Loucy (cell line): ENCODE measurements at regions not wholly inside any gene's neighbourhood (a gene's known extent, or its start where the extent isn't known, plus 50 kb on each side); places are given as distances from the start of the nearest gene placed in this dataset.

Experiments
- H2AFZ ChIP-seq: fragments of 200-600 bp; sonication (generic); 2 replicates; pipeline ENCODE4 v1.6.0; 2016; ENCODE audit warnings: antibody characterized with exemption, mild to moderate bottlenecking, low read length, moderate library complexity
- H3F3A ChIP-seq: fragments of 200-600 bp; 2 replicates; pipeline ENCODE4 v1.6.0; 2016; ENCODE audit warnings: antibody characterized with exemption, low read depth, mild to moderate bottlenecking
- H3K27me3 ChIP-seq: fragments of 200-600 bp; sonication (generic); 2 replicates; pipeline ENCODE4 v1.6.1; 2014; ENCODE audit warnings: low read length, mild to moderate bottlenecking; ENCODE audit not compliant: insufficient read depth, poor library complexity, severe bottlenecking
- H3K36me3 ChIP-seq: fragments of 200-600 bp; sonication (generic); 2 replicates; pipeline ENCODE4 v1.6.1; 2016; ENCODE audit warnings: low read length; ENCODE audit not compliant: insufficient read depth
- H3K4me1 ChIP-seq: fragments of 200-600 bp; sonication (generic); 2 replicates; pipeline ENCODE4 v1.5.1; 2014; ENCODE audit warnings: low read length, mild to moderate bottlenecking; ENCODE audit not compliant: insufficient read depth, poor library complexity, severe bottlenecking
- H3K4me2 ChIP-seq: fragments of 200-600 bp; sonication (generic); 2 replicates; pipeline ENCODE4 v1.6.0; 2014; ENCODE audit warnings: antibody characterized with exemption, low read length, low read depth, mild to moderate bottlenecking; ENCODE audit not compliant: poor library complexity, severe bottlenecking
- H3K4me3 ChIP-seq: fragments of 200-600 bp; sonication (generic); 2 replicates; pipeline ENCODE4 v1.5.1; 2014; ENCODE audit warnings: low read length, mild to moderate bottlenecking, mixed read lengths; ENCODE audit not compliant: poor library complexity, severe bottlenecking
- H3K79me2 ChIP-seq: fragments of 200-600 bp; sonication (generic); 2 replicates; pipeline ENCODE4 v1.6.1; 2014; ENCODE audit warnings: low read length; ENCODE audit not compliant: insufficient read depth
- H3K9ac ChIP-seq: fragments of 200-600 bp; sonication (generic); 2 replicates; pipeline ENCODE4 v1.6.0; 2014; ENCODE audit warnings: mild to moderate bottlenecking, low read depth, low read length, moderate library complexity; ENCODE audit not compliant: poor library complexity, severe bottlenecking
- H3K9me2 ChIP-seq: fragments of 200-600 bp; sonication (generic); replicated peaks from 2 replicates; pipeline ENCODE4 v1.6.1; 2016; ENCODE audit warnings: low read depth, low read length, mixed read lengths
- H3K9me3 ChIP-seq: fragments of 200-600 bp; sonication (generic); 2 replicates; pipeline ENCODE4 v1.6.1; 2014; ENCODE audit warnings: mild to moderate bottlenecking, antibody characterized with exemption, low read length, low read depth; ENCODE audit not compliant: insufficient read depth
- H4K20me1 ChIP-seq: fragments of 200-600 bp; sonication (generic); 2 replicates; pipeline ENCODE4 v1.6.0; 2014; ENCODE audit warnings: antibody characterized with exemption, low read length, mild to moderate bottlenecking; ENCODE audit not compliant: insufficient read depth, poor library complexity, severe bottlenecking
- CTCF ChIP-seq: fragments of 200-600 bp; sonication (generic); conservative IDR thresholded peaks from 2 replicates; pipeline ENCODE4 v1.5.1; 2014; ENCODE audit warnings: mild to moderate bottlenecking, antibody characterized with exemption, low read length
- EZH2phosphoT487 ChIP-seq: fragments of 200-600 bp; IDR thresholded peaks from 2 replicates; pipeline ENCODE4 v1.6.1; 2018; ENCODE audit warnings: antibody characterized with exemption, mild to moderate bottlenecking, moderate library complexity, borderline replicate concordance

GRCh38 chr5:81802625-81803024 lies 51.7 kb upstream of the SSBP2 start:
- H3F3A ChIP-seq = no peaks in the 10 kb centered on the region
- H3K4me3 ChIP-seq = no peak overlapping the region
- H3K4me1 ChIP-seq = peaks cover 28% of the 10 kb centered on the region
- no peak overlapping the region for H3K4me2 ChIP-seq
- H3K9me3 ChIP-seq = peaks cover 11% of the 10 kb centered on the region; the same call in 1 of the 2 replicates
- H3K36me3 ChIP-seq = no peaks in the 10 kb centered on the region
- no peaks in the 10 kb centered on the region for H4K20me1 ChIP-seq
- H3K9me2 ChIP-seq = no peaks in the 10 kb centered on the region
- H3K27me3 ChIP-seq = no peaks in the 10 kb centered on the region
- TF ChIP-seq EZH2phosphoT487 (no peak), CTCF (no peak)
- no peak overlapping the region for H3K9ac ChIP-seq
- H2AFZ ChIP-seq = no peak overlapping the region
- H3K79me2 ChIP-seq = no peaks in the 10 kb centered on the region

GRCh38 chr5:81802020-81802419 lies 51.1 kb upstream of the SSBP2 start:
- TF ChIP-seq EZH2phosphoT487 (no peak), CTCF (no peak)
- no peaks in the 10 kb centered on the region for H3K27me3 ChIP-seq
- H3F3A ChIP-seq = no peaks in the 10 kb centered on the region
- no peaks in the 10 kb centered on the region for H3K36me3 ChIP-seq
- H4K20me1 ChIP-seq = no peaks in the 10 kb centered on the region
- H3K4me3 ChIP-seq = no peak overlapping the region
- peaks cover 5% of the 10 kb centered on the region; the same call in 1 of the 2 replicates for H3K9me3 ChIP-seq
- H3K9ac ChIP-seq = no peak overlapping the region
- no peak overlapping the region for H2AFZ ChIP-seq
- H3K4me1 ChIP-seq = peaks cover 28% of the 10 kb centered on the region
- no peak overlapping the region for H3K4me2 ChIP-seq
- H3K9me2 ChIP-seq = no peaks in the 10 kb centered on the region
- no peaks in the 10 kb centered on the region for H3K79me2 ChIP-seq

- H3K4me3 ChIP-seq = no peak overlapping the region
- no peaks in the 10 kb centered on the region for H3K9me3 ChIP-seq
- H2AFZ ChIP-seq = no peak overlapping the region
- no peak overlapping the region for H3K4me2 ChIP-seq
- H3K79me2 ChIP-seq = no peaks in the 10 kb centered on the region
- no peak for TF ChIP-seq CTCF
- TF ChIP-seq EZH2phosphoT487 = no peak
- no peaks in the 10 kb centered on the region for H3K27me3 ChIP-seq
- H3K36me3 ChIP-seq = no peaks in the 10 kb centered on the region
- no peak overlapping the region for H3K9ac ChIP-seq
- H3K9me2 ChIP-seq = no peaks in the 10 kb centered on the region
- H4K20me1 ChIP-seq = no peaks in the 10 kb centered on the region
- no peaks in the 10 kb centered on the region for H3F3A ChIP-seq
- peaks cover 28% of the 10 kb centered on the region for H3K4me1 ChIP-seq
These were observed 49.9 kb upstream of the SSBP2 start for GRCh38 chr5:81800797-81801196.
